GM13976 (cell line): ENCODE measurements at regions not wholly inside any gene's neighbourhood (a gene's known extent, or its start where the extent isn't known, plus 50 kb on each side); places are given as distances from the start of the nearest gene placed in this dataset.

Source experiments
- DNase-seq: peaks from one replicate; pipeline ENCODE4 v3.0.0; 2012; ENCODE audit warnings: low spot score
- CTCF ChIP-seq: IDR thresholded peaks from 2 replicates; pipeline ENCODE4 v1.5.1; 2012; ENCODE audit warnings: borderline replicate concordance, mild to moderate bottlenecking; ENCODE audit not compliant: insufficient read depth; ENCODE audit errors: extremely low read depth, missing control alignments, control extremely low read depth
- in situ Hi-C: fragments of 300-500 bp; cut with MboI; formaldehyde crosslinking; loops from one replicate; pipeline ENCODE4 v1.12.0; 2022; ENCODE audit warnings: low sequenced_read_pairs, mixed read lengths, inconsistent platforms; ENCODE audit not compliant: unreplicated experiment

GRCh38 chr3:5309171-5309570 lies 121.7 kb downstream of the EDEM1 start:
- TF ChIP-seq CTCF: no peak
- in situ Hi-C loops: no loop called here
- no peak for DNase-seq

- in situ Hi-C loops: no loop called here
- TF ChIP-seq CTCF: no peak
- no peak for DNase-seq
Observed at GRCh38 chr3:5309602-5310001, 122.1 kb downstream of the EDEM1 start.

GRCh38 chr3:5310509-5310908 lies 123.0 kb downstream of the EDEM1 start:
- TF ChIP-seq CTCF: no peak
- in situ Hi-C loops: no loop called here
- DNase-seq: no peak

- no peak for DNase-seq
- in situ Hi-C loops: no loop called here
Observed at GRCh38 chr3:5312290-5312689, 124.8 kb downstream of the EDEM1 start.

GRCh38 chr3:5314897-5315296 lies 127.4 kb downstream of the EDEM1 start:
- no peak for TF ChIP-seq CTCF
- no peak for DNase-seq
- in situ Hi-C loops: no loop called here

More at GRCh38 chr3:5312290-5312689, 124.8 kb downstream of the EDEM1 start:
- no peak for TF ChIP-seq CTCF

- no peak for DNase-seq
- TF ChIP-seq CTCF: no peak
- in situ Hi-C loops: no loop called here
Observed at GRCh38 chr3:5317557-5317956, 130.1 kb downstream of the EDEM1 start.

- in situ Hi-C loops: no loop called here
- TF ChIP-seq CTCF: no peak
- DNase-seq: no peak
Observed at GRCh38 chr3:5319454-5319853, 131.9 kb downstream of the EDEM1 start.
